Activated CD8-positive, alpha-beta memory T cell treated with anti-CD3 and anti-CD28 coated beads for 48 hours (primary cell): ENCODE measurements at regions not wholly inside any gene's neighbourhood (a gene's known extent, or its start where the extent isn't known, plus 50 kb on each side); places are given as distances from the start of the nearest gene placed in this dataset.
"Not testable (repeated sequence)": the region's sequence is repeated elsewhere in the genome, so short reads cannot be mapped to it uniquely, and the experiment has no call there.

Experiments used
- DNase-seq, 3 experiments: peaks; one replicate each; pipeline ENCODE4 v3.0.0-alpha.2; 2020; ENCODE audit warnings: low read depth in 2 of 3, low spot score in 2 of 3

- no peak for DNase-seq
Observed at GRCh38 chr5:124621279-124621678, 125.2 kb downstream of the ZNF608 start.

GRCh38 chr5:124620743-124621142 is 125.7 kb downstream of the ZNF608 start:
- DNase-seq: no peak

- no peak for DNase-seq
Observed at GRCh38 chr5:124619121-124619520, 127.3 kb downstream of the ZNF608 start.

- DNase-seq: no peak
Observed at GRCh38 chr5:124617787-124618186, 128.7 kb downstream of the ZNF608 start.

- DNase-seq: no peak
Observed at GRCh38 chr5:124614836-124615385, 131.5 kb downstream of the ZNF608 start.

GRCh38 chr5:124614105-124614504 is 132.3 kb downstream of the ZNF608 start:
- DNase-seq: no peak

GRCh38 chr5:124613273-124613953 is 133.0 kb downstream of the ZNF608 start:
- DNase-seq: no peak

GRCh38 chr5:124612023-124612422 is 134.4 kb downstream of the ZNF608 start:
- DNase-seq: no peak

- not testable (repeated sequence) for DNase-seq
Observed at GRCh38 chr5:124611262-124611661, 135.2 kb downstream of the ZNF608 start.

GRCh38 chr5:124609685-124610084 is 136.8 kb downstream of the ZNF608 start:
- DNase-seq: not testable (repeated sequence)

- no peak for DNase-seq
Observed at GRCh38 chr5:124606543-124606942, 139.9 kb downstream of the ZNF608 start.

- no peak for DNase-seq
Observed at GRCh38 chr5:124606093-124606492, 140.3 kb downstream of the ZNF608 start.

- DNase-seq: no peak
Observed at GRCh38 chr5:124605541-124605940, 140.9 kb downstream of the ZNF608 start.

GRCh38 chr5:124604419-124604818 is 142.0 kb downstream of the ZNF608 start:
- DNase-seq: no peak

- no peak for DNase-seq
Observed at GRCh38 chr5:124602925-124603650, 143.4 kb downstream of the ZNF608 start.

GRCh38 chr5:124599028-124599973 is 147.1 kb downstream of the ZNF608 start:
- DNase-seq: no peak

GRCh38 chr5:124596595-124597421 is 149.6 kb downstream of the ZNF608 start:
- DNase-seq: no peak

- DNase-seq: no peak
Observed at GRCh38 chr5:124593952-124594351, 152.5 kb downstream of the ZNF608 start.

GRCh38 chr5:124592891-124593290 is 153.5 kb downstream of the ZNF608 start:
- no peak for DNase-seq

GRCh38 chr5:124591583-124591982 is 154.9 kb downstream of the ZNF608 start:
- no peak for DNase-seq
